ACC112 (cell line): ENCODE measurements at regions not wholly inside any gene's neighbourhood (a gene's known extent, or its start where the extent isn't known, plus 50 kb on each side); places are given as distances from the start of the nearest gene placed in this dataset.

Experiments used
- H2AFZ ChIP-seq: fragments of 200-600 bp; sonication (generic); one replicate; pipeline ENCODE4 v1.6.0; 2017; ENCODE audit warnings: antibody characterized with exemption, low read length; ENCODE audit not compliant: unreplicated experiment
- H3K27ac ChIP-seq: fragments of 200-600 bp; sonication (generic); 2 replicates; pipeline ENCODE4 v1.5.1; 2014; ENCODE audit warnings: low read depth, mild to moderate bottlenecking, antibody characterized with exemption, low read length, moderate library complexity
- H3K27me3 ChIP-seq: fragments of 200-600 bp; sonication (generic); 2 replicates; pipeline ENCODE4 v1.6.1; 2014; ENCODE audit warnings: mild to moderate bottlenecking, antibody characterized with exemption, low read length, moderate library complexity, mixed read lengths; ENCODE audit not compliant: insufficient read depth
- H3K36me3 ChIP-seq: fragments of 200-600 bp; sonication (generic); 2 replicates; pipeline ENCODE4 v1.6.1; 2016; ENCODE audit warnings: mild to moderate bottlenecking, antibody characterized with exemption, low read length, moderate library complexity, mixed read lengths; ENCODE audit not compliant: insufficient read depth
- H3K4me1 ChIP-seq: fragments of 200-600 bp; sonication (generic); one replicate; pipeline ENCODE4 v1.6.1; 2016; ENCODE audit warnings: low read length, mixed read lengths; ENCODE audit not compliant: insufficient read depth, unreplicated experiment, control insufficient read depth
- H3K4me3 ChIP-seq: fragments of 200-600 bp; sonication (generic); 2 replicates; pipeline ENCODE4 v1.5.1; 2014; ENCODE audit warnings: mild to moderate bottlenecking, low read depth, low read length
- H3K79me2 ChIP-seq: fragments of 200-600 bp; sonication (generic); one replicate; pipeline ENCODE4 v1.6.0; 2016; ENCODE audit warnings: low read length; ENCODE audit not compliant: control insufficient read depth, unreplicated experiment, insufficient read depth

DNA sequence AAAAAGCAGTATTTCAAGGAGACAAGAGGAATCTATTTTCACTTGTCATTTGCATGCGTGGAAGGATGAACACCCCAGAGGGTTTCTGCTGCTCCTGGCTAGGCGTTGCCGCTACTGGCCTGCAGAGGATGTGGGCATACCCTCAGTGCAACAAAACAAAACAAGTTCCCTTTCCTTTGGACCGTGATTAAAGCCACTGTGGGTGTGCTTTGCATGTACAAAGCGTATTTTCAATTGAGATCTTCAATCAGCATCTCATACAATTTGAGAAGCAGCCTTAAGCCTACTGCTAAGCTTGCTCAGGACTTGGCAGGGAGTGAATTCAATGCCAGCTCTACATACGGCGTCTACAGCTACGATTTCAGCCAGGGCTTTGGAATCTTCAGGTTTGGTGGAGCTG lies 298.4 kb downstream of the LPIN1 start:
- peaks cover 17% of the 10 kb centered on the region for H3K4me1 ChIP-seq

DNA sequence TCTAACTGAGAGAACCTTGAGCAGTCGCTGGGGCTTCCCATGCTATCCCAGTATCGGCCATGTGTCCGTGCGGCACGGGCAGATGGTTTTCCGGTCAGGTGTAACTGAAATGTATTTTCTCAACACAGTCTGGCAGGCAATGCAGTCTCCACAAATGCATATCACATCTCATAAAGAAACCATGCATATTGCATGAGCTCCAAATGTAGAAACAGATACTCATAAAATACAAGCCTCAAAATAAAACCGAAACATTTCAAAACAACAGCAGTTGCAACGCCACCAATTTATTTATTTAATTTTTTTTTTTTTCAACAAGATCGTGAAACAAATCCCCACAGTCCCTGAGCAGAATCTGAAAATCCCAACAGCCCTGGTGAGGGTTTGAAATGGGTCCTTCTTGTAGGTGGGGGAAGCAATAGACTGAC lies 299.4 kb downstream of the LPIN1 start:
- Histone ChIP-seq H3K36me3 (no peaks in the 10 kb centered on the region), H2AFZ (no peak overlapping the region), H3K4me3 (peak overlapping the region; percentile 48; the same call in 1 of the 2 replicates), H3K27ac (no peak overlapping the region), H3K27me3 (no peaks in the 10 kb centered on the region), H3K4me1 (peaks cover 24% of the 10 kb centered on the region), H3K79me2 (no peaks in the 10 kb centered on the region)

More for the DNA sequence above, 298.4 kb downstream of the LPIN1 start:
- Histone ChIP-seq H3K36me3 (no peaks in the 10 kb centered on the region), H2AFZ (no peak overlapping the region), H3K4me3 (no peak overlapping the region), H3K79me2 (no peaks in the 10 kb centered on the region), H3K27me3 (no peaks in the 10 kb centered on the region), H3K27ac (no peak overlapping the region)

DNA sequence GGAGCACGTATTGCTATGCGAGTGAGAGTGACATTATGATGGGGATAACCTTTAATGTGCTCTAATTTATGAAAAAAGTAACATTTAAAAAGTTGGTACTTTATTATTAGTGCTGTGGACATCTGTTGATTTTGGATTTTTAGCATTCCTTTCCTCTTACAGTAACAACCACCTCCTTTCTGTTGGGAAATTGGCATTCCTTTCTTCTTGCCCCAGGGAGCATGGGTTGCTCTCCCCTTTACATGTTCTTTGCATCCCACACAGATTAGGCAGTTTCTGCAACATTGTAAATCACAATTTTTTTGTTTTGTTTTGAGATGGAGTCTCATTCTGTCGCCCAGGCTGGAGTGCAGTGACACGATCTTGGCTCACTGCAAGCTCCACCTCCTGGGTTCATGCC lies 300.2 kb downstream of the LPIN1 start:
- no peaks in the 10 kb centered on the region for H3K27me3 ChIP-seq
- H3K79me2 ChIP-seq, result no peaks in the 10 kb centered on the region
- H2AFZ ChIP-seq, result no peak overlapping the region
- H3K4me1 ChIP-seq, result peaks cover 29% of the 10 kb centered on the region
- no peak overlapping the region for H3K27ac ChIP-seq
- peak overlapping the region; percentile 48; the same call in 1 of the 2 replicates for H3K4me3 ChIP-seq
- no peaks in the 10 kb centered on the region for H3K36me3 ChIP-seq

DNA sequence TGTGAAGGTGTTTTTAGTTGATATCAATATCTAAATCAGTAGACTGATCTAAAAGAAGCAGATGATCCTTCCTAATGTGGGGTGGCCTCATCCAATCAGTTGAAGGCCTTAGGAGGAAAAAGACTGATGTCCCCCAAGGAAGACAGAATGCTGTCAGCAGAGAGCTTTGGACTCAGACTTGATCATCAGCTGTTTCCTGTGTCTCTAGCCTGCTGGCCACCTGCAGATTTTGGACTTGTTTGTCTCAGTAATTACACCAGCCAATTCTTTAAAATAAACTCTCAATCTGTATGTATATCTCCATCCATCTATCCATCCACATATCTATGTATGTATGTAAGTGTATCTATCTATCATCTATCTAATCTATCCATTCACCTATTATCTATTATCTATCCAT lies 301.3 kb downstream of the LPIN1 start:
- H3K79me2 ChIP-seq, result no peaks in the 10 kb centered on the region
- no peak overlapping the region for H2AFZ ChIP-seq
- no peak overlapping the region for H3K4me3 ChIP-seq
- no peak overlapping the region for H3K27ac ChIP-seq
- peaks cover 36% of the 10 kb centered on the region for H3K4me1 ChIP-seq
- H3K27me3 ChIP-seq, result no peaks in the 10 kb centered on the region
- no peaks in the 10 kb centered on the region for H3K36me3 ChIP-seq

DNA sequence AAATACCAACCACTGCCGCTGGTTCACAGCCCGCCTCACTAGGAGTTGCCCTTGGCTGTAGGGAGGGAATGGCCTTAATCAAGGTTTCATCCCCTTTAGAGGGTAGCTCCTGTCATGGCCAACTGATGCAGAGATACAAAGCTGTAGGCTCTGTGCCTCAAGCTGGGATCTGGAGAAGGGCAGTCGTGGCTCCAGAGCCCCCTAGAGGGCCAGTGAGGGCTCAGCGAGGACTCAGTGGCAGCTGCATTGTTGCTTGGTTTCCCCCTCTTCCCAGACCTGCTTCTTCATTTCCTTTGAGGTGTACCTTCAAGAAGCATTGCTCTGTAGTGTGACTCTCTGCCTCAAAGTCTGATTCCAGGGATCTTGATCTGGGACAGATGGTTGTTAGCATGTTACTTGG lies 302.1 kb downstream of the LPIN1 start:
- Histone ChIP-seq H3K27me3 (no peaks in the 10 kb centered on the region), H2AFZ (no peak overlapping the region), H3K4me1 (peaks cover 36% of the 10 kb centered on the region), H3K27ac (no peak overlapping the region), H3K4me3 (no peak overlapping the region), H3K36me3 (no peaks in the 10 kb centered on the region), H3K79me2 (no peaks in the 10 kb centered on the region)

DNA sequence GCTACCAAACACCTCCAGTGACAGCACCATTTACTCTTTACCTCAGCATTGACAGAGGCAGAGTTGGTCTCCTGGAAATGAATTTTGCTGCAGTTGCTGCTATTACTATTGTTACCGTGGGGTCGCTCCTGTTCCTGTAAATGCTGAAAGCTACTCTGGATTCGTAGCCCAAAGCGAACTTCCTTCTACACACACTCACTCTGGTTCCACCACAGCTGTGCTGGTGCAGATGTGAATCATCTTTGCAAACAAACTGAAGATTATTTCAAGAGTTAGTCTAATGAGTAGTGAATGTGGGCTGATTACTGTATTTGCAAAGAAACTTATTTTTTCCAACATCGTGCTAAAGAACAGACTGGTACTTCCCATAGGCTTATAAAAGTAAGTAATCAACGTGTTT lies 304.0 kb downstream of the LPIN1 start:
- H3K4me1 ChIP-seq, result peaks cover 36% of the 10 kb centered on the region
- H3K79me2 ChIP-seq, result no peaks in the 10 kb centered on the region
- H3K36me3 ChIP-seq, result no peaks in the 10 kb centered on the region
- H3K4me3 ChIP-seq, result no peak overlapping the region
- no peaks in the 10 kb centered on the region for H3K27me3 ChIP-seq
- H2AFZ ChIP-seq, result no peak overlapping the region
- no peak overlapping the region for H3K27ac ChIP-seq

DNA sequence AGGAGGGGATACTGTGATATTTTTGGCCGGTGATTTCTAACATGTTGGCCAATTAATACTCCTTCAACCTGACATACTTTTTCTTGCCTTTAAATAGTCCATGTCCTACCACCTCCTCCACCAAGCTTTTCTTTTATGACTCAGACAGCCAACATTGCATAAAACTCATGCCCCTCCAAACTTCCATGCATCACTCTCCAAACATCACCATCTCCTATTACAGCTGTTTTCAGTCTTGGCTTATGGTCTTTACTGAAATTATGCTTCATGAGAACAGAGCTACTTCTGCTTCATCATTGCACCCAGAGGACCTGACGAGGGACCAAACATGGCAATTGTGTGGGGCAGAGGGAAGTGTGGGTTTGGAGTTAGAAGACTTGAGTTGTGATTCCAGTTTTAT lies 305.4 kb downstream of the LPIN1 start:
- peaks cover 26% of the 10 kb centered on the region for H3K4me1 ChIP-seq
- H3K27ac ChIP-seq, result no peak overlapping the region
- H3K36me3 ChIP-seq, result no peaks in the 10 kb centered on the region
- H3K27me3 ChIP-seq, result no peaks in the 10 kb centered on the region
- no peak overlapping the region for H2AFZ ChIP-seq
- H3K79me2 ChIP-seq, result no peaks in the 10 kb centered on the region
- no peak overlapping the region for H3K4me3 ChIP-seq

DNA sequence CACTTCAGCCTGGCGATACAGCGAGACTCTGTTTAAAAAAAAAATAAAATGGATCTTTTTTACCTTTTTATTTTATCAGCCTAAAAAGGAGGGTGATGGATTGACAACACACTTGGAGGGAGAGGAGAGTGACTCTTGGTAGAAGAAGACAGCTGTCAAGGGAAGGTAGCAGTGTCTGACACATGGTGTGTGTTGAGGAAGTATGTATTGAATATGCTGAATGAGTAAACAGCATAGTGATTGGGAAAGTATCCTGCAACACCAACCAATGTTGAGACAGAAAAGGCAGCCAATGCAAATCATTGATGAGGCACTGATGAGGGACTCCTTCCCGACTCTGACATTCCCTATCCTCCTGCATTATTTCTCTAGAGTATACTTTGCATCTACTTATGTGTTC lies 306.4 kb downstream of the LPIN1 start:
- H3K79me2 ChIP-seq, result no peaks in the 10 kb centered on the region
- no peaks in the 10 kb centered on the region for H3K36me3 ChIP-seq
- no peak overlapping the region for H3K27ac ChIP-seq
- H3K4me1 ChIP-seq, result peaks cover 19% of the 10 kb centered on the region
- no peak overlapping the region for H3K4me3 ChIP-seq
- H2AFZ ChIP-seq, result no peak overlapping the region
- no peaks in the 10 kb centered on the region for H3K27me3 ChIP-seq

DNA sequence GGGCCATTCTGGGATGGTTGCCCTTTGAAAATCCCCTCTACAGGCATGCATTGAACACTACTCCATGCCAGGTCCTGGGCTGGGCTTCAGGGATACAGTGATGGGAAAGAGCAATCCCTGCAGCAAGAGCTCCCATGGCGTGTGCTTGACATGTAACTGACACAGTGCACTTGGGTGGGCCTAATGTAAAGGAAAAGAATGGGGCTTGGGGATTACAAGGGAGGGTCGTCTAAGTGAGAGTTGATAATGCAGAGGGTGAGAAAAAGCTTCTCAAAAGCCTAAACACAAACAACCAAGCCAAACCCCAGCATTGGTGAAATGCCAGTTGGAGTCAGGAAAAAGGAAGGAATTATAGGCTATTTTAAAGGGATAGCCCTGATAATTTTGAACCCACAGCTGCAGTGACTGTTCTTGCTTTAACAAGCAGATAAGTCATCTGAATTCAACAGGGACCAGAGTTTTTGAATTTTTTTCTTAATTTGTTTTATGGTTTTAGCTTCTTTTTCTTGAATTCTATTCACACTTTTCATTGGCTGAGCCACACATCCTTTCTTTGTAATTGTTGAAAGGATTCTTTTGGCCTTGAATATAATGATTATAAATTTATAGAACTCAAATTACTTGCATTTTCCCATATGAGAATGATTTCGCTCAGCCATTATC lies 308.7 kb downstream of the LPIN1 start:
- Histone ChIP-seq H3K4me3 (no peak overlapping the region), H3K36me3 (no peaks in the 10 kb centered on the region), H3K27ac (no peak overlapping the region), H3K27me3 (no peaks in the 10 kb centered on the region), H2AFZ (no peak overlapping the region), H3K4me1 (peaks cover 35% of the 10 kb centered on the region), H3K79me2 (no peaks in the 10 kb centered on the region)

DNA sequence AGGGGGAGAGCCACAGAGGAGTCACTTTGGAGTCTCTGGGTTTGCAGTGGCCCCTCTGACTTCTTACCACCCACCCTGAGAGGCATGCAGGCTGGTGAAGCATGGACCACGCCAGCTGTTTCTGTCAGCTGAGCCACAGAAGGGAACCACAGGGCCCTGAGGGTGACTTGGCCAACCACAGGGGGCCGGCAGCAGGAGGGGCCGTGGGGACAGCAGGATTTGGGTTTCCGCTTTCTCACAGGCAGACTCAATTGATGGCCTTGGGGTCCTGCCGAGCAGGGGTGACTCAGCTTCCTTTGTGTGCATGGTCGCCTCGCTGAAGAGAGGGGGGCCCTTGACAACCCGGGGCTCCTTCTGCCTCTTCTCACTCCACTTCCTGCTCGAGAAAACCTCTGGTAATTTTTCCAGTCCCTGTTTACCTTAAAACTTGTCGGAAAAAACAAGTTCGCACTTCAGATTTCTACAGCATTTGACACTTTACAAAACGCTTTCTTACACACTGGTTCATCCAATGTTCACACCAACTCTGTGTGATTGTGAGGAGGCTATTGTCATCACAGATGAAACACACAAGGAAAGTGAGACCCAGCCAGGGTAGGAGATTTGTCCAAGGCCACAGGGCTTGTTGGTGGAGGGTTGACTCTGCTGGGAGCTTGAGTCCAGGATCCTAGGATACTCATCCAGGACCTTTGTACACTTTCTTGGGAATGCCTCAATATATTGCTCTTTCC lies 311.2 kb downstream of the LPIN1 start:
- H2AFZ ChIP-seq, result no peak overlapping the region
- H3K27ac ChIP-seq, result no peak overlapping the region
- H3K27me3 ChIP-seq, result no peaks in the 10 kb centered on the region
- H3K4me3 ChIP-seq, result no peak overlapping the region
- H3K36me3 ChIP-seq, result no peaks in the 10 kb centered on the region
- H3K4me1 ChIP-seq, result peaks cover 27% of the 10 kb centered on the region
- no peaks in the 10 kb centered on the region for H3K79me2 ChIP-seq
